ENCODE measurements at regions not wholly inside any gene's neighbourhood (a gene's known extent, or its start where the extent isn't known, plus 50 kb on each side); places are given as distances from the start of the nearest gene placed in this dataset.

- H2AK5ac ChIP-seq (ENCODE audit: low read depth, low read length), result no peak overlapping the region
- no peak overlapping the region for H3K56ac ChIP-seq (replicated peaks; ENCODE audit: insufficient read length, low read depth, low read length)
- no peak overlapping the region for H2BK120ac ChIP-seq (replicated peaks; ENCODE audit: low read depth, low read length)
- no peaks in the 10 kb centered on the region for H3K23me2 ChIP-seq (ENCODE audit: low read depth, low read length)
- H3K27me3 ChIP-seq (replicated peaks in 1 of 4; ENCODE audit: control insufficient read depth in 3 of 4, extremely low read depth in 1 of 4, insufficient read depth in 3 of 4, low read length in 3 of 4), result no peaks in the 10 kb centered on the region
- no peak overlapping the region for H2BK5ac ChIP-seq (ENCODE audit: low read depth, low read length)
- no peak overlapping the region for H3K9ac ChIP-seq (replicated peaks in 1 of 4; ENCODE audit: extremely low read depth in 1 of 4, low read depth in 3 of 4, low read length in 3 of 4)
- H3K9me3 ChIP-seq (ENCODE audit: insufficient read depth in 2 of 2, low read depth in 1 of 2, low read length in 1 of 2), result no peaks in the 10 kb centered on the region
- H3K4me2 ChIP-seq (ENCODE audit: insufficient read depth in 1 of 2, low read depth in 2 of 2, low read length in 2 of 2), result no peak overlapping the region
- peaks cover 0 to 2% (median 0%) of the 10 kb centered on the region in 4 experiments; a peak in 2 of 7 replicates for H3K4me1 ChIP-seq (replicated peaks in 1 of 4; ENCODE audit: control insufficient read depth in 3 of 4, insufficient read depth in 4 of 4, low read length in 3 of 4)
- H3K79me2 ChIP-seq (ENCODE audit: control insufficient read depth in 1 of 2, insufficient read depth in 2 of 2, low read length in 2 of 2), result no peaks in the 10 kb centered on the region
- no peak overlapping the region for H3K27ac ChIP-seq (ENCODE audit: low read depth, low read length)
- no peak overlapping the region for H2BK20ac ChIP-seq (ENCODE audit: low read length)
- no peak overlapping the region for H4K8ac ChIP-seq (ENCODE audit: extremely low read depth, insufficient read depth, low read length)
- H3K23ac ChIP-seq (ENCODE audit: insufficient read length), result no peak overlapping the region
- H2BK15ac ChIP-seq (ENCODE audit: low read length), result no peak overlapping the region
- H3K4me3 ChIP-seq (ENCODE audit: extremely low read depth in 1 of 4, insufficient read depth in 2 of 4, low read depth in 3 of 4, low read length in 4 of 4), result no peak overlapping the region
- FAIRE-seq (no peak), DNase-seq (ENCODE audit: low read depth in 1 of 2, low spot score in 2 of 2) (no peak)
- H3K4ac ChIP-seq (replicated peaks; ENCODE audit: insufficient read length, low read depth, low read length), result no peak overlapping the region
- CTCF ChIA-PET (ENCODE audit: partially characterized antibody), result no interaction called here
- POLR2A ChIA-PET (ENCODE audit: partially characterized antibody), result no interaction called here
- no peak overlapping the region for H4K91ac ChIP-seq (replicated peaks; ENCODE audit: insufficient read length, low read length)
- H2BK12ac ChIP-seq (ENCODE audit: low read depth, low read length), result no peak overlapping the region
- H4K5ac ChIP-seq (ENCODE audit: insufficient read length, low read depth, low read length), result no peak overlapping the region
- no peak overlapping the region for H3K14ac ChIP-seq (ENCODE audit: insufficient read length)
- H2AFZ ChIP-seq (ENCODE audit: low read length), result no peak overlapping the region
- WGBS, 2 experiments (ENCODE audit: extremely low coverage in 1 of 2, insufficient coverage in 1 of 2, insufficient read length in 1 of 2, insufficient replicate concordance in 2 of 2, low coverage in 1 of 2, low lambda C conversion rate in 2 of 2, missing lambda C conversion rate in 1 of 2), result 92% methylated on average over 2 of the region's 2 CpGs; no CpG with 5 or more reads in 1 of the 2 experiments
- no peaks in the 10 kb centered on the region for H3K36me3 ChIP-seq (ENCODE audit: control insufficient read depth in 2 of 4, insufficient read depth in 4 of 4, low read length in 3 of 4)
- H4K20me1 ChIP-seq (replicated peaks in 1 of 2; ENCODE audit: control insufficient read depth in 1 of 2, insufficient read depth in 2 of 2, low read length in 2 of 2), result no peaks in the 10 kb centered on the region
- H3K79me1 ChIP-seq (ENCODE audit: low read depth, low read length), result no peaks in the 10 kb centered on the region
- H3K18ac ChIP-seq (ENCODE audit: extremely low read depth, low read length), result no peak overlapping the region
- TF ChIP-seq SUZ12 (IDR thresholded peaks at IDR 0.05; ENCODE audit: low read length) (no peak), CREB1 (IDR thresholded peaks at IDR 0.05) (no peak), SIRT6 (IDR thresholded peaks at IDR 0.05; ENCODE audit: low read length) (no peak), PHF8 (conservative IDR thresholded peaks at IDR 0.05; ENCODE audit: low read depth, low read length) (no peak), KDM4A (IDR thresholded peaks at IDR 0.05; ENCODE audit: low read depth, low read length, severe bottlenecking) (no peak), JUND (IDR thresholded peaks at IDR 0.05; ENCODE audit: low read length) (no peak), CTCF (IDR thresholded peaks at IDR 0.05; ENCODE audit: control extremely low read depth in 1 of 3, insufficient read depth in 1 of 3, low read depth in 1 of 3, low read length in 3 of 3) (no peak), EZH2 (IDR thresholded peaks at IDR 0.05; ENCODE audit: low read depth, low read length, severe bottlenecking) (no peak), CEBPB (IDR thresholded peaks at IDR 0.05; ENCODE audit: low read depth, low read length) (no peak), CHD1 (IDR thresholded peaks at IDR 0.05; ENCODE audit: low read depth, low read length) (no peak), GABPA (IDR thresholded peaks at IDR 0.05; ENCODE audit: borderline replicate concordance, insufficient read depth, low read length) (no peak), SP4 (IDR thresholded peaks at IDR 0.05; ENCODE audit: low read length) (no peak), POLR2A (IDR thresholded peaks at IDR 0.05; ENCODE audit: control extremely low read depth in 1 of 2, low read depth in 2 of 2, low read length in 2 of 2) (no peak), MAX (IDR thresholded peaks at IDR 0.05) (no peak)
These were observed 499.3 kb downstream of the INHBA start for GRCh38 chr7:41203542-41203941.
